Mesendoderm (in vitro differentiated cells): ENCODE measurements at regions not wholly inside any gene's neighbourhood (a gene's known extent, or its start where the extent isn't known, plus 50 kb on each side); places are given as distances from the start of the nearest gene placed in this dataset.
"Not testable (repeated sequence)": the region's sequence is repeated elsewhere in the genome, so short reads cannot be mapped to it uniquely, and the experiment has no call there.

Source experiments
- DNase-seq: peaks from one replicate; pipeline ENCODE4 v3.0.0; 2013
- H2AK5ac ChIP-seq: 2 replicates; pipeline ENCODE4 v1.6.1; 2013; ENCODE audit warnings: low read length, inconsistent platforms
- H2BK120ac ChIP-seq: 2 replicates; pipeline ENCODE4 v1.6.1; 2013; ENCODE audit warnings: low read depth, mild to moderate bottlenecking, low read length, moderate library complexity, mixed read lengths
- H2BK15ac ChIP-seq: replicated peaks from 2 replicates; pipeline ENCODE4 v1.6.1; 2013; ENCODE audit warnings: low read depth, mild to moderate bottlenecking, moderate library complexity
- H2BK5ac ChIP-seq: 2 replicates; pipeline ENCODE4 v1.6.1; 2013; ENCODE audit warnings: low read length, inconsistent platforms
- H3K18ac ChIP-seq: 2 replicates; pipeline ENCODE4 v1.6.1; 2013; ENCODE audit warnings: mild to moderate bottlenecking, low read length, mixed read lengths
- H3K23ac ChIP-seq: one replicate; pipeline ENCODE4 v1.6.1; 2013; ENCODE audit warnings: low read length
- H3K27ac ChIP-seq: 2 replicates; pipeline ENCODE4 v1.5.1; 2013; ENCODE audit warnings: low read depth, mild to moderate bottlenecking, inconsistent platforms, low read length, moderate library complexity
- H3K27me3 ChIP-seq: 2 replicates; pipeline ENCODE4 v1.6.1; 2013; ENCODE audit warnings: low read length, control low read depth, mild to moderate bottlenecking, inconsistent platforms; ENCODE audit not compliant: insufficient read depth, poor library complexity
- H3K36me3 ChIP-seq: 2 replicates; pipeline ENCODE4 v1.6.1; 2013; ENCODE audit warnings: low read length, inconsistent platforms; ENCODE audit not compliant: control insufficient read depth, insufficient read depth
- H3K4ac ChIP-seq: one replicate; pipeline ENCODE4 v1.6.1; 2013; ENCODE audit warnings: low read depth, mild to moderate bottlenecking, low read length, moderate library complexity
- H3K4me1 ChIP-seq: 2 replicates; pipeline ENCODE4 v1.6.1; 2013; ENCODE audit warnings: low read depth, low read length, inconsistent platforms; ENCODE audit not compliant: control insufficient read depth
- H3K4me2 ChIP-seq: 2 replicates; pipeline ENCODE4 v1.6.1; 2013; ENCODE audit warnings: low read length
- H3K4me3 ChIP-seq: 2 replicates; pipeline ENCODE4 v1.5.1; 2013; ENCODE audit warnings: mild to moderate bottlenecking, low read length
- H3K56ac ChIP-seq: one replicate; pipeline ENCODE4 v1.6.1; 2013; ENCODE audit warnings: low read length
- H3K79me1 ChIP-seq: 2 replicates; pipeline ENCODE4 v1.6.1; 2013; ENCODE audit warnings: low read length, inconsistent platforms
- H3K79me2 ChIP-seq: 2 replicates; pipeline ENCODE4 v1.6.1; 2013; ENCODE audit warnings: mild to moderate bottlenecking, low read length; ENCODE audit not compliant: control insufficient read depth, insufficient read depth
- H3K9ac ChIP-seq: 2 replicates; pipeline ENCODE4 v1.6.1; 2013; ENCODE audit warnings: low read length, inconsistent platforms
- H4K5ac ChIP-seq: one replicate; pipeline ENCODE4 v1.6.1; 2013; ENCODE audit warnings: low read length
- H4K8ac ChIP-seq: one replicate; pipeline ENCODE4 v1.6.1; 2013; ENCODE audit warnings: low read depth, mild to moderate bottlenecking, control low read depth, low read length, moderate library complexity
- WGBS: extraction: QIAGEN DNeasy Blood & Tissue Kit; methylation state at CpG from one replicate; pipeline ENCODE4 v1.1.7; 2013; ENCODE audit warnings: low lambda C conversion rate, missing lambda C conversion rate; ENCODE audit not compliant: insufficient coverage; ENCODE audit errors: extremely low coverage; 5-methylcytosine and 5-hydroxymethylcytosine counted together

DNA sequence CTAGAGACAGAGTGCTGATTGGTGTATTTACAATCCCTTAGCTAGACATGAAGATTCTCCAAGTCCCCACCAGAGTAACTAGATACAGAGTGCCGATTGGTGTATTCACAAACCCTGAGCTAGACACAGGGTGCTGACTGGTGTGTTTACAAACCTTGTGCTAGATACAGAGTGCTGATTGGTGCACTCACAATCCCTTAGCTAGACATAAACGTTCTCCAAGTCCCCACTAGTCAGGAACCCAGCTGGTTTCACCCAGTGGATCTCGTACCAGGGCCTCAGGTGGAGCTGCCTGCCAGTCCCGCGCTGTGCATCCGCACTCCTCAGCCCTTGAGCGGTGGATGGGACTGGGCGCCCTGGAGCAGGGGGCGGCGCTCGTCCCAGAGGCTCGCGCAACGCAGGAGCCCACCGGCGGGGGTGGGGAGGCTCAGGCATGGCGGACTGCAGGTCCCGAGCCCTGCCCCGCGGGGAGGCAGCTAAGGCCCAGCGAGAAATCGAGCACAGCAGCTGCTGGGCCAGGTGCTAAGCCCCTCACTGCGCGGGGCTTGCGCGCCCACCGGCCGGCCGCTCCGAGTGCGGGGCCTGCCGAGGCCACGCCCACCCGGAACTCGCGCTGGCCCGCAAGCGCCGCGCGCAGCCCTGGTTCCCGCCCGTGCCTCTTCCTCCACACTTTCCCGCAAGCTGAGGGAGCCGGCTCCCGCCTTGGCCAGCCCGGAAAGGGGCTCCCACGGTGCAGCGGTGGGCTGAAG is 204.0 kb upstream of the SLITRK1 start:
- H3K79me1 ChIP-seq, H4K5ac ChIP-seq, H3K4me3 ChIP-seq, H3K27ac ChIP-seq, H2BK5ac ChIP-seq, H3K18ac ChIP-seq, H3K4me2 ChIP-seq, H3K4ac ChIP-seq, H3K27me3 ChIP-seq, H2BK15ac ChIP-seq, H4K8ac ChIP-seq, H3K4me1 ChIP-seq, H3K79me2 ChIP-seq, H3K23ac ChIP-seq, H3K9ac ChIP-seq, DNase-seq, H2AK5ac ChIP-seq, H2BK120ac ChIP-seq, H3K56ac ChIP-seq, H3K36me3 ChIP-seq: not testable (repeated sequence)
- no CpG with 5 or more reads among the region's 49 CpGs for whole genome bisulfite sequencing

- H3K56ac ChIP-seq, result no peak overlapping the region
- DNase-seq, result no peak
- H2BK5ac ChIP-seq, result no peak overlapping the region
- no peak overlapping the region for H3K23ac ChIP-seq
- H3K4me2 ChIP-seq, result no peak overlapping the region
- H3K18ac ChIP-seq, result no peak overlapping the region
- no peak overlapping the region for H3K4me3 ChIP-seq
- no peaks in the 10 kb centered on the region for H3K79me1 ChIP-seq
- no peak overlapping the region for H3K9ac ChIP-seq
- H3K79me2 ChIP-seq, result no peaks in the 10 kb centered on the region
- H3K36me3 ChIP-seq, result no peaks in the 10 kb centered on the region
- no peak overlapping the region for H2AK5ac ChIP-seq
- H3K4ac ChIP-seq, result no peak overlapping the region
- H4K8ac ChIP-seq, result no peak overlapping the region
- H3K27ac ChIP-seq, result no peak overlapping the region
- H3K27me3 ChIP-seq, result no peaks in the 10 kb centered on the region
- no peak overlapping the region for H2BK15ac ChIP-seq
- WGBS, result no CpG with 5 or more reads among the region's 4 CpGs
- no peaks in the 10 kb centered on the region for H3K4me1 ChIP-seq
- H4K5ac ChIP-seq, result no peak overlapping the region
- no peak overlapping the region for H2BK120ac ChIP-seq
Measured at GRCh38 chr13:84082462-84082861, 200.2 kb upstream of the SLITRK1 start.

GRCh38 chr13:84080748-84081530 is 198.7 kb upstream of the SLITRK1 start:
- Histone ChIP-seq H3K18ac (no peak overlapping the region), H2BK120ac (no peak overlapping the region), H3K4me3 (no peak overlapping the region), H3K36me3 (no peaks in the 10 kb centered on the region), H3K4me1 (no peaks in the 10 kb centered on the region), H2BK5ac (no peak overlapping the region), H3K9ac (no peak overlapping the region), H4K8ac (no peak overlapping the region), H3K4ac (no peak overlapping the region), H2AK5ac (no peak overlapping the region), H3K56ac (no peak overlapping the region), H3K79me1 (no peaks in the 10 kb centered on the region), H3K23ac (no peak overlapping the region), H4K5ac (no peak overlapping the region), H3K4me2 (no peak overlapping the region), H3K27ac (no peak overlapping the region), H2BK15ac (no peak overlapping the region), H3K79me2 (no peaks in the 10 kb centered on the region), H3K27me3 (no peaks in the 10 kb centered on the region)
- DNase-seq, result no peak
- WGBS, result no CpG with 5 or more reads among the region's 7 CpGs

DNA sequence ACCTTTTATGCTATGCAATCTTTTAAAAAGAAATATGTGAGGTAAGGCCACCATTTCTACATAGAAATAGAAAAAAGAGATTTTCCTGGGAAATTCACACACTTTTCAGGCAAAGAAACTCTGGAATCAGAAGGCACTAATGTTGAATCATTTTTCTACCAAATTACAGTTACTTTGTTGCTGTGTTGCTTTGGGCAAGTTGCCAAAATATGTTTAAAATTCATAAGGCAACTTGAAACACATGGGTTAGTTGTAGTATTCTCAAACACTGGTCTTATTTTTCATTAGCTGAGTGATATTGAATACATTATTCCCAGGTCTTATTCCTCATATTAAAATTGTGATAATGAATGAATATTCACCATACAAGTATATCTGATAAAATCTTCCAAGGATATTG is 195.0 kb upstream of the SLITRK1 start:
- Histone ChIP-seq H3K9ac (no peak overlapping the region), H3K79me1 (no peaks in the 10 kb centered on the region), H3K4me2 (no peak overlapping the region), H4K5ac (no peak overlapping the region), H3K27ac (no peak overlapping the region), H2BK15ac (no peak overlapping the region), H3K56ac (no peak overlapping the region), H3K23ac (no peak overlapping the region), H2BK120ac (no peak overlapping the region), H3K4me1 (no peaks in the 10 kb centered on the region), H3K27me3 (no peaks in the 10 kb centered on the region), H4K8ac (no peak overlapping the region), H3K36me3 (no peaks in the 10 kb centered on the region), H2AK5ac (no peak overlapping the region), H3K79me2 (no peaks in the 10 kb centered on the region), H3K4me3 (no peak overlapping the region), H3K18ac (no peak overlapping the region), H3K4ac (no peak overlapping the region), H2BK5ac (no peak overlapping the region)
- DNase-seq, result no peak

DNA sequence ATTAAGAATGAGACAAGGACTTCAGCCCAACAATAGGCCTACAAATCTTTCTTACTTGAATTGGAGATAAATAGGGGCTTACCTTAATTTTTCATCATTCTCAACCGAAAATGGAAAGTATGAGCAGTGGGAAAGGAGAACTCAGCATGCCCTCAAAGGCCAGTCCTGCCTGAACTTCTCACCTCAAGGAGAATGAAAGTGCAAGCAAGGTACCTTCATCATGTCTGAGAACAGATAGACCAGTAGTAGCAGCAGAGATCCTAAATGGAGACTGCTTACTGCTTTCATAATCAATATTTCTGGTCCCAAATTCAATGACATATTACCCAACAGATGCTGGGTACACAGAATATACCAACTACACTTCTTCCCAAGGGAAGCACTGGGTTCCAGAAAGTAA is 194.0 kb upstream of the SLITRK1 start:
- H3K9ac ChIP-seq, result no peak overlapping the region
- no peak for DNase-seq
- H2BK5ac ChIP-seq, result no peak overlapping the region
- no peaks in the 10 kb centered on the region for H3K27me3 ChIP-seq
- no peak overlapping the region for H3K4ac ChIP-seq
- no CpG with 5 or more reads among the region's 1 CpG for WGBS
- no peak overlapping the region for H4K8ac ChIP-seq
- H3K56ac ChIP-seq, result no peak overlapping the region
- H3K79me1 ChIP-seq, result no peaks in the 10 kb centered on the region
- no peaks in the 10 kb centered on the region for H3K36me3 ChIP-seq
- no peak overlapping the region for H2BK15ac ChIP-seq
- H3K4me1 ChIP-seq, result no peaks in the 10 kb centered on the region
- H3K4me2 ChIP-seq, result no peak overlapping the region
- H4K5ac ChIP-seq, result no peak overlapping the region
- H3K23ac ChIP-seq, result no peak overlapping the region
- H3K4me3 ChIP-seq, result no peak overlapping the region
- no peak overlapping the region for H3K18ac ChIP-seq
- H3K79me2 ChIP-seq, result no peaks in the 10 kb centered on the region
- no peak overlapping the region for H2BK120ac ChIP-seq
- H3K27ac ChIP-seq, result no peak overlapping the region
- H2AK5ac ChIP-seq, result no peak overlapping the region
